Peyer's patch (tissue), 4 donors: ENCODE measurements at regions not wholly inside any gene's neighbourhood (a gene's known extent, or its start where the extent isn't known, plus 50 kb on each side); places are given as distances from the start of the nearest gene placed in this dataset.

Source experiments
- DNase-seq, 3 donors: peaks; one replicate each; pipeline ENCODE4 v3.0.0-alpha.2; 2017 to 2019
- H3K27ac ChIP-seq, 4 donors: fragments of 200-600 bp; sonication (generic); one replicate each; pipeline ENCODE4 v1.5.1; 2016 to 2019
- H3K27me3 ChIP-seq, 2 donors: fragments of 200-600 bp; sonication (generic); one replicate each; pipeline ENCODE4 v1.5.1; 2019
- H3K36me3 ChIP-seq, 3 donors: fragments of 200-600 bp; sonication (generic); one replicate each; pipeline ENCODE4 v1.5.1; 2016 to 2019
- H3K4me1 ChIP-seq, 4 donors: fragments of 200-600 bp; sonication (generic); one replicate each; pipeline ENCODE4 v1.5.1; 2016 to 2019
- H3K4me3 ChIP-seq, 4 donors: fragments of 200-600 bp; sonication (generic); 1 replicate in 3 of 4; 2 replicates in 1 of 4; pipeline ENCODE4 v1.5.1; 2016 to 2019; ENCODE audit warnings: mild to moderate bottlenecking in 1 of 4
- H3K9me3 ChIP-seq, 4 donors: fragments of 200-600 bp; sonication (generic); one replicate each; pipeline ENCODE4 v1.5.1; 2016 to 2019; ENCODE audit warnings: mild to moderate bottlenecking in 1 of 4
- CTCF ChIP-seq, 6 experiments: fragments of 450-650 bp in 4 of 6; fragments of 200-600 bp in 2 of 6; sonication (generic) in 1 of 6; IDR thresholded peaks; one replicate each; pipeline ENCODE4 v1.5.1; 2017 to 2019; ENCODE audit warnings: antibody characterized with exemption in 6 of 6, mild to moderate bottlenecking in 3 of 6, moderate library complexity in 1 of 6
- POLR2A ChIP-seq, 2 donors: fragments of 450-650 bp; IDR thresholded peaks; one replicate each; pipeline ENCODE4 v1.5.1; 2017; ENCODE audit warnings: antibody characterized with exemption in 2 of 2, mild to moderate bottlenecking in 2 of 2, moderate library complexity in 2 of 2

GRCh38 chr5:8516356-8516755 lies 647.4 kb downstream of the MTRR start:
- H3K9me3 ChIP-seq, result no peaks in the 10 kb centered on the region
- no peak overlapping the region for H3K27ac ChIP-seq
- DNase-seq, result no peak
- TF ChIP-seq POLR2A (IDR thresholded peaks at IDR 0.05) (no peak), CTCF (IDR thresholded peaks at IDR 0.05) (no peak)
- no peaks in the 10 kb centered on the region for H3K36me3 ChIP-seq
- no peaks in the 10 kb centered on the region for H3K4me1 ChIP-seq
- no peak overlapping the region for H3K4me3 ChIP-seq
- no peaks in the 10 kb centered on the region for H3K27me3 ChIP-seq

GRCh38 chr5:8517456-8517855 lies 648.5 kb downstream of the MTRR start:
- Histone ChIP-seq H3K36me3 (no peaks in the 10 kb centered on the region), H3K27me3 (no peaks in the 10 kb centered on the region), H3K4me3 (no peak overlapping the region), H3K27ac (no peak overlapping the region), H3K9me3 (no peaks in the 10 kb centered on the region), H3K4me1 (no peaks in the 10 kb centered on the region)
- DNase-seq, result no peak
- TF ChIP-seq CTCF (IDR thresholded peaks at IDR 0.05) (no peak), POLR2A (IDR thresholded peaks at IDR 0.05) (no peak)

GRCh38 chr5:8520917-8521316 lies 652.0 kb downstream of the MTRR start:
- H3K4me3 ChIP-seq, result no peak overlapping the region
- H3K27ac ChIP-seq, result no peak overlapping the region
- TF ChIP-seq POLR2A (IDR thresholded peaks at IDR 0.05), result no peak
- no peak for TF ChIP-seq CTCF (IDR thresholded peaks at IDR 0.05)

GRCh38 chr5:8521991-8522390 lies 653.0 kb downstream of the MTRR start:
- Histone ChIP-seq H3K27ac (no peak overlapping the region), H3K27me3 (no peaks in the 10 kb centered on the region), H3K36me3 (no peaks in the 10 kb centered on the region), H3K4me1 (no peaks in the 10 kb centered on the region), H3K9me3 (no peaks in the 10 kb centered on the region), H3K4me3 (no peak overlapping the region)
- TF ChIP-seq CTCF (IDR thresholded peaks at IDR 0.05) (no peak), POLR2A (IDR thresholded peaks at IDR 0.05) (no peak)
- DNase-seq, result no peak

More at GRCh38 chr5:8520917-8521316, 652.0 kb downstream of the MTRR start:
- no peaks in the 10 kb centered on the region for H3K4me1 ChIP-seq
- H3K27me3 ChIP-seq, result no peaks in the 10 kb centered on the region
- no peaks in the 10 kb centered on the region for H3K36me3 ChIP-seq
- DNase-seq, result no peak
- no peaks in the 10 kb centered on the region for H3K9me3 ChIP-seq

- H3K9me3 ChIP-seq, result no peaks in the 10 kb centered on the region
- TF ChIP-seq CTCF (IDR thresholded peaks at IDR 0.05) (no peak), POLR2A (IDR thresholded peaks at IDR 0.05) (no peak)
- H3K4me1 ChIP-seq, result no peaks in the 10 kb centered on the region
- no peak overlapping the region for H3K27ac ChIP-seq
- H3K36me3 ChIP-seq, result no peaks in the 10 kb centered on the region
- no peak for DNase-seq
- no peaks in the 10 kb centered on the region for H3K27me3 ChIP-seq
- no peak overlapping the region for H3K4me3 ChIP-seq
Measured at GRCh38 chr5:8522646-8523045, 653.7 kb downstream of the MTRR start.

- no peak overlapping the region for H3K27ac ChIP-seq
- H3K4me3 ChIP-seq, result no peak overlapping the region
- no peaks in the 10 kb centered on the region for H3K27me3 ChIP-seq
- no peaks in the 10 kb centered on the region for H3K36me3 ChIP-seq
- H3K4me1 ChIP-seq, result no peaks in the 10 kb centered on the region
- DNase-seq, result no peak
- H3K9me3 ChIP-seq, result no peaks in the 10 kb centered on the region
- TF ChIP-seq POLR2A (IDR thresholded peaks at IDR 0.05), result no peak
- TF ChIP-seq CTCF (IDR thresholded peaks at IDR 0.05), result no peak
Measured at GRCh38 chr5:8523501-8523900, 654.6 kb downstream of the MTRR start.
